HT1080 (cell line): ENCODE measurements at regions not wholly inside any gene's neighbourhood (a gene's known extent, or its start where the extent isn't known, plus 50 kb on each side); places are given as distances from the start of the nearest gene placed in this dataset.

Experiments used
- DNase-seq: peaks from one replicate; pipeline ENCODE4 v3.0.0-alpha.2; 2015; ENCODE audit warnings: low read depth

GRCh38 chr5:135702191-135702590 is 123.4 kb upstream of the CXCL14 start:
- no peak for DNase-seq

DNA sequence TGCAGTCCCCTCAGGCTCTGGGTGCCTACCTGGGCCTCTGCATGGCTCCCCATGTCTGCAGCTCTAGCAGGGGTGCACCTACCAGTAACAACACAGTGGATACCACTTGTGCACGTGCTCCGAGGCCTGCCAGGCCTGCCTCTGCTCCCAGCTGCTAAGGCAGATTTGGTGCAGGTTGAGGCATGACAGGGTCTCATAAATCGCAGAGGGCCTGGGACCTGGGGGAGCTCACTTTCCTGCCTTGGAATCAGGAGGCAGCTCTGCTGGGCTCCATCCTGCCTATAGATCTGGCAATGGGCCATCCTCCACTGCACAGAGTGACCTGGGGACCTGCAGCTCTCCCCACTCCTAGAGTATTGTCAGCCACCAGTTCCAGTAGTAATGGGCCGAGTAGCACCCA is 121.9 kb upstream of the CXCL14 start:
- DNase-seq: no peak

GRCh38 chr5:135697959-135698345 is 119.2 kb upstream of the CXCL14 start:
- DNase-seq: no peak

- no peak for DNase-seq
These were observed 118.6 kb upstream of the CXCL14 start for GRCh38 chr5:135697251-135697958.

- DNase-seq: no peak
These were observed 117.5 kb upstream of the CXCL14 start for GRCh38 chr5:135696317-135696716.

GRCh38 chr5:135695656-135696313 is 117.0 kb upstream of the CXCL14 start:
- no peak for DNase-seq

GRCh38 chr5:135694906-135695305 is 116.1 kb upstream of the CXCL14 start:
- no peak for DNase-seq

GRCh38 chr5:135694012-135694411 is 115.2 kb upstream of the CXCL14 start:
- DNase-seq: no peak

DNA sequence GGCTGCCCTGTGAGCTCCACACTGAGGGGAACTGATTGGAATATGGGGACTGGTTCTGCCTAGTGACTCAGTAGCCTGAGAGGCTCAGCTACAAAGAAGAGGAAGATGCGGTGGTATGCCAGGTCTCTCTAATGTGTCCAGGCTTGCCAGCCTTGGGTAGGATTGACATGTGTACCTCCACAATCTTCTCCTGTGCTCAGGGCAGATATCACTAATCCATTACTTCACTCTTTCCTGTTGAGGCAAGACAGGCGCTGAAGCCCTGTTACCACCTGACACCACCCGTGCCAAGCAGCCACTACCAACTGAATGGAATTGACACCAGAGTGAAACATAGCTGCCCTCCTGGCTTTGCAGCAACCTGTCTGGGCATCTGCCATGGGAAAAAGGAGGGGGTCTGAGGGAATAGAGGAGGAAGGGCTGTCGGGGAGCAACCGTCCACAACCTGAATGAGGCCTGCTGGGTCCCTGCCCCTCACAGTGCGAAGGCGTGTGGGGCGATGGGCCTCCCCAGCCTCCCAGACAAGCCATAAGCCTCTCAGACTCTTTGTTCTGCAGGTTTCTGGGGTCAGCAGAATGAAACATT is 114.7 kb upstream of the CXCL14 start:
- no peak for DNase-seq

DNA sequence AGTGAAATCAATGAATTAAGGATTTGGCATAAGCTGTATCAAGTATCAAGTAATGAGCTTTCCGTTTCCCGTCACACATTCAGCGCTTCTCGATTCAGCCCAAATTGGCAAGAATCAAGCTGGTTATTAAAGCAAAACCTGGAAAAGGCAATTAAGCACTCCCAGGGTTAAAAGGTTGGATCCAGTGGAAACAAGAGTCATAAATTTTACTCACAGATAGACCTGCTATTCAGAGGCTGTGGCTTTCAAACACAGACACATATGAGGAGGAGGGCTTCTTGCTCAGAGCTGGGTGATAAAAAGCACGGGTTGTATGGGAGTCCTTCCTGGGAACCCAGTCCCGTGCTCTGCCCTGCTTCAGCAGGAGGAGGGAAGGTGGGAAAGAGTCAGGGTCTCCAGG is 112.3 kb upstream of the CXCL14 start:
- no peak for DNase-seq

- no peak for DNase-seq
These were observed 111.7 kb upstream of the CXCL14 start for GRCh38 chr5:135690466-135690865.

- no peak for DNase-seq
These were observed 110.7 kb upstream of the CXCL14 start for GRCh38 chr5:135689506-135689905.

DNA sequence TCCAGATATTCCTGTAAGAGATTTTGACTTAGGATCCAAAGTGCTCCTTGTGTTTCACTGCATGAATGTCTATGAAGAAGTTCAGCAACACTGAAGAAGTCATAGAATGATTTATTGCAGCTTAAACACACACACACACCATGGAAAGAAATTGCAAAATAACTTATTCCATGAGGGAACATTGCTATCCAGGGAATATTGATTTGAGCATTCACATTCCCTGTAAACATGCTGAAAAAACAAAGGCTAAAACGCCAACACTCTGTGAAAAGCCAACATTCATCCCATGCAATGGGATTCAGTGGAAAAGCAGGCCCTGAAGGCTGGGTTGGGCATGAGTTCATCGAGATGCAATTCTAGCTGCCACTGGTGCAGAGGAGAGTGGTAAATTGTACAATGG is 109.6 kb upstream of the CXCL14 start:
- no peak for DNase-seq

DNA sequence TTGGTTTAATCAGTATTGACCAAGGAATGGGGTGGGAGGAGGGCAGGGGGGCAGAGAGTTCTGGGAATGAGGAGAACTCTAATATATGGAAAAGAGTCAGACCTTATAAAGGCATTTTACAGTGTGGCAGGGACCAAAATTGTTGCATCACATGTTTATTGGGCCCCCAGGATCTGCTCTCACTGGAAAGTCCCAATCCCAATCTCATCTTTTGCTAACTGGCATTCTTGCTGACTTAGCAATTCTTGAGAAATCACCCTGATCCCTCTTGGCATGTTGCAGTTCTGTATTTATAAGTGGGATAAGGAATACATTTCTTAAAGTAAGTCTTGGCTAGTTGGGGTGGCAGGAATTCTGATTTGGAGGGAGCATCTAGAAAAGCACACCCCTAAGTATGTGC is 104.4 kb upstream of the CXCL14 start:
- no peak for DNase-seq

- no peak for DNase-seq
These were observed 101.9 kb upstream of the CXCL14 start for GRCh38 chr5:135680713-135681112.

GRCh38 chr5:135678640-135679268 is 100.0 kb upstream of the CXCL14 start:
- DNase-seq: no peak

DNA sequence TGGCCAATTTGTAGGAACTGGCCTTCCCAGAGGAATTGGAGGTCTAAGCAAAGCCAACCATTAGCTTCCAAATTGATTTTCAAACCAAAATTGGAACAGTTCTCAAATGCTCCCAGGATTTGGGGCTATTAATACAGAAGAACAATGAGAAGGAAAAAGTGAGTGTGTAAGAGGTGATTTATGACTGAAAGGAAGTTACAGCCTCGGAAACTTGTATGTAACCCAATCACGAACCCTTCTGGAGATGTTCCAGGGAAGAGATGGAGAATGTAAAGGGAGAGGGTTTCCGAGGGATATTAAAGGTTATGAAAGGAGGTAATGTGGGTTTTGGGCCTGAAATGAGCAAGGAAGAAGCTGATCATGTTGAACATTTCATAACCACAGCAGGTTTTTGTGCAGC is 93.2 kb upstream of the CXCL14 start:
- DNase-seq: no peak

DNA sequence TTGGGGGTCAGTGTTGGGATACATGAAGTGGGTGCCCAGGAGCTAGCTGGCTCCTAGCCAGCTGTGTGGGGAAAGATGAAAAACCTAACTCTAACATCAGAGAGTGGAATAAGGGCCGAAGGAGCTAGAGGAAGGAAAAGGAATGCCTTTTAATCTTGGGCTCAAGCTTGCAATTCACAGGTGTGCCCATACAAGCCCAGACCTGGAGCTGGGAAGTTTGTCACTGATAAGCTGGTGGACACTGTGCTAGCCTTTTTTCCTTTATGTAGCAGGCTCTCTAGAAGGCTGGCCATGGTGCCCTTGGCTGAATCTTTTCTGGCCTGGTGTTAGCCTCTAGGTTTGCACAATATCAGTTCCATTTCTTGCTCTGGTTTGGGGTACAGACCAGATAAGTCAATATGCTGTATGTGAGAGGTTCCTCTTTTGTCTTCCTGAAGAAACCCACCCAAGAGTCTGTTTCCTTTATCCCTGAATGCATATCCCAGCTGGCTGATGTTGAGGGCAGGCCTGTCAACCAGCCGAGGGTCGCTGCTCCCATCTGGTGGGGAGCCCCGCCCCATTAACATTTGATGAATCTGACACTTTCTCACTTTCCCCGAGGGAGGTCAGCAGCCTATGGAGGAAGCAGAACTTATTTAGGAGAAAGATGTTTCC is 92.4 kb upstream of the CXCL14 start:
- no peak for DNase-seq

DNA sequence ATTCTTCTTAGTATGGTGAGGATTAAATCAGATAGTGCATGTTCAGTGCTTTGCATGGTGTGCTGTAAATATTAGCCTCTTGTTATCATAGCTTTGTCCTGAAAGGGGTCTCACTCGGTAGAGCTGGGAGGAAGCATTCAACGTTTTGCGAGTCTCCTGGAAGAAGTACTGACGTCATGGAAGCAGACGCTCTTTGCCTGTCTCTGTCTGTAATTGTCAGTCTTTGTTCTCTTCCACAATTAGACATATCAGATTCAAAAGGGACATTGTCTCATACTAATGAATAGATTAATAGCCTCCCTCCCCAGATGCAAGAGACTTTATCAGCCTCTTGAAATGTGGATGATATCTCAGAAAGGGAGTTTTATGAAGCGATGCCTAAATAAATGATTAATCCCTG is 91.8 kb upstream of the CXCL14 start:
- no peak for DNase-seq

GRCh38 chr5:135669416-135669815 is 90.6 kb upstream of the CXCL14 start:
- no peak for DNase-seq

DNA sequence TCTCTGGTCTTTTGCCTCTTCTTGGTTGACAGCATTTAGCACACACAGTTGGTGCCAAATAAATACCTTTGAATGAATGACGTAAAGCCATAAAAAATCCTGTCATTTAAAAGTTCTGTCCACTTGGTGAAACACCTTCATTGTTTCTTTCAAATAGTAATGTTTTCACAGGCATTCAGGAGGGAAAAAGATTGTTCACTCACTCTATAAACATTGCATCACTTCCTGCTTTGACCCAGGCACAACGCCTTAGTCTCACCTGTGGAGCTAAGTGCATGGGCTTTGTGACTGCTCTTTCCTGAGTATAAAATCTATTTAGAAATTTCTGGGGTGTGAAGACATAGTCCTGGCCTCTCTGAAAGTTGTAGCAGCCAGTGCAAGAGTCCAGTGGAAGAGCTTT is 88.9 kb upstream of the CXCL14 start:
- DNase-seq: no peak

DNA sequence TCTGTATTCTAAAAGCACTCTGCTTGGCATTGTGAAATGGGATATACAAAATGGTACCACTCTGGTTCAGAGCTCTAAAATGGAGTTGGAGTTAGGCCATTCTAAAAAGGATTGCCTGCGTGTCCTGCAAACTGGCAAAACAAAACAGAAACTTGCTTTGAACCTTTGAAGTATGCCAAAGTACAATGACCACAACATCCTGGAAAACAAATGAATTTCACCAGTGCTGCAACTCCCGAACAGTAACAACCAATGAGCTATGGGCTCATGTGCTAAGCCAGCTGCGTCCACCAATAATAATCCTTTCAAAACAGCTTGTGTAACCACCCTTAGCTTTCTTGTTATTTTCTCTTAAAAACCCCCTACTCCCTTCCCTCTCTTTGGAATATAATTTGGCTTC is 88.4 kb upstream of the CXCL14 start:
- DNase-seq: no peak
